Erythroblast (primary cell): ENCODE measurements at regions not wholly inside any gene's neighbourhood (a gene's known extent, or its start where the extent isn't known, plus 50 kb on each side); places are given as distances from the start of the nearest gene placed in this dataset.

Experiments used
- GATA1 ChIP-seq: IDR thresholded peaks from 2 replicates; pipeline ENCODE4 v1.6.1; 2011; ENCODE audit warnings: low read depth, mild to moderate bottlenecking, control low read depth, low read length, moderate library complexity
- POLR2A ChIP-seq: IDR thresholded peaks from 2 replicates; pipeline ENCODE4 v1.6.1; 2011; ENCODE audit warnings: mild to moderate bottlenecking, low read length

DNA sequence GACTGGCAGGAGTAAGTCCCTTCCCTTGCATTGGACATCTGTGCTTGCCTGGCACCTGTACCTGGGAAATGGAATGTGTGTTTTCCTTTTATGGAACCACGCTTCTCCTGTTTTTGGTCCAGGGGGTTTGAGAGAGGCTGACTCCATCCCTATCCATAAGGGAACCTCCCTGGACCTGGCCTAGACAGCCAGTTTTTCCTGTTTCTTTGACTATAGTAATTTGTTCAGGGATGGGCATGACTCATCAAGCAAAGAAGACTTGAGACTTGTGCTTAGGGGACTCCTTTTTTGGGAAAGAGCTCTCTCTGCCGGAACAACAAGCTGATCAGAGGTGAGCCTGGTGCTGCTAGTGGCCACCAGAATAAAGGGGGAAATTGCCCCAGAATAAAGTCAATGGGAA is 393.8 kb downstream of the CDH26 start:
- TF ChIP-seq POLR2A: no peak
- no peak for TF ChIP-seq GATA1
